ENCODE measurements at regions not wholly inside any gene's neighbourhood (a gene's known extent, or its start where the extent isn't known, plus 50 kb on each side); places are given as distances from the start of the nearest gene placed in this dataset.

DNA sequence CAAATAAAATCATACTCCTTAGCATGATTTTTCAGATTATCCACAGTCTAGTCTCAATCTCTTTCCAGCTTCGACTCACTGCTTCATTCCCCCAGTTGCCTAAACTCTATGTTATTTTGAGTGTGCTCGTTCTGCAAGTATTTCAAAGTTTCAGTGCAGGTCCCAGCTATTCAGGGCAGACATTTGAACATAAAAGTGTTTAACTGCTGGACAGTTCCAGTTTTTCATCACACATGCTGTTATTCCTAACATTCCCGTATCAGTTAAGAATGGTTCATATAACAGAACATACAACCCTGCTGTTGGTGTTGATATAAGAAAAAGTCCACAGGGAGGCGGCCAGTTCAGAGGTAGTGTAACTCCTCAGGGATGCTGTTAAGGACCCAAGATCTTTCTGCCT is 113.3 kb downstream of the SLIT2 start:
- DNase-seq: no peak
- no peak overlapping the region for H3K4me3 Mint-ChIP-seq
- no peak overlapping the region for H3K27ac Mint-ChIP-seq
- ChIA-PET CTCF (no interaction called here), POLR2A (no interaction called here)
- H3K4me1 Mint-ChIP-seq: no peaks in the 10 kb centered on the region
- H3K9me3 Mint-ChIP-seq: no peaks in the 10 kb centered on the region
- no peaks in the 10 kb centered on the region for H3K27me3 Mint-ChIP-seq
- H3K36me3 Mint-ChIP-seq (ENCODE audit: low read depth): no peaks in the 10 kb centered on the region

DNA sequence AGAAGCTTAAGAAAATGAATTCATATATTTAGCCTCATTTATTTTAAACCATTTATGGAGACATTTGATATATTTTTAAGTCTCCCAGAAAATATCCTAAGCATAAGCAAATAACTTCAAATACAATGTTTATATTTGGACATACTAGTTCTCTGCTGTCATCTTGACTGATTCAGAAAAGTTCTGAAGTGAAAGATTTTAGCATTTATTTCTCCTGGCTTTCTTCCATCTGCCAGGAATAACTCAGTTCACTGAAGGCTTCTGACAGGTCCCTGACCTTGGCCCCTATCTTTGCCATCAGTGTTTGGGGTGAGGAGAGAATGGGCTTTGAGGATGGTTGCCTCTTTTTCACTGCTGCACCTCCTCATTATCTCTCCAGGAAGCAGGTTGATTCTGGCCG is 115.7 kb downstream of the SLIT2 start:
- H3K27me3 Mint-ChIP-seq: no peaks in the 10 kb centered on the region
- H3K4me3 Mint-ChIP-seq: no peak overlapping the region
- no peaks in the 10 kb centered on the region for H3K9me3 Mint-ChIP-seq
- DNase-seq: no peak
- POLR2A ChIA-PET: no interaction called here
- CTCF ChIA-PET: no interaction called here
- H3K4me1 Mint-ChIP-seq: no peaks in the 10 kb centered on the region
- no peaks in the 10 kb centered on the region for H3K36me3 Mint-ChIP-seq (ENCODE audit: low read depth)
- H3K27ac Mint-ChIP-seq: no peak overlapping the region

DNA sequence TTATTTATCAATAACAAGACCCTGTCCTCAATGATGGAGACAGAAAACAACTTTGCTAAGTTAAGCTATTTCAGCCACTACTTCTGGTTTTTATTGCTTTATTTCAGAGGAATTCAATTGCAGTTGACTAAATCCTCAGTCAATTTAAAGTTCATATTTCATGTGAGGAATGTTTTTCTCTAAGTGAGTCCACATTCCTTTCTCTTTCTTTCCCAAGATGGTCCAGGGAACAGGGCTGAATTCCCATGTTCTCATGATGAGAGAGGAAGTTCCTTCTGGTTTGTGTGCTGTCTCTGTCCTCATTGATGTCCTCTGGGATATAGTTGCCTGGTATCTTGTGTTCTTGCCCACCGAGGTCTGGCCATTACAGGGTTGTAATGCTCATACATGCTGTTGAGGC is 117.2 kb downstream of the SLIT2 start:
- ChIA-PET POLR2A (no interaction called here), CTCF (no interaction called here)
- Mint-ChIP-seq H3K27ac (no peak overlapping the region), H3K36me3 (ENCODE audit: low read depth) (no peaks in the 10 kb centered on the region), H3K9me3 (no peaks in the 10 kb centered on the region), H3K4me3 (no peak overlapping the region), H3K27me3 (no peaks in the 10 kb centered on the region), H3K4me1 (no peaks in the 10 kb centered on the region)
- DNase-seq: no peak

DNA sequence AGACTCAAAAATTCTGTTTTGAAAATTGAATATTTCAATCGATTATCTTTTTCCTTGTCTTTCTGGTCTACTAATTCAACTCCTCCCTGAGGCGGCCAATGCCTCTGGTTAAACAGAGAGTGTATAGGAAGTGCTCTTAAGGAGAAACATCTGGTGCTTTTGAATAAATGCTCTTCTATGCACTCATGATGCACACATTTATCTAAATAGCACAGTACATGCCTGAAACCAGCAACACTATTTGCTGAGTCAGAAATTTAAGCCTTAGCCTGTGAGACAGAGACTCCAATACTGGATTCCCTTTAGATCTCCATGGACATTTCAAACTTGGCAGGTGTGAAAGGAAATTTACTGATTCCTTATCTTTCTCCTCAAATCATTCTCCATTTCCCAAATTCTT is 118.6 kb downstream of the SLIT2 start:
- no peaks in the 10 kb centered on the region for H3K4me1 Mint-ChIP-seq
- H3K4me3 Mint-ChIP-seq: no peak overlapping the region
- H3K36me3 Mint-ChIP-seq (ENCODE audit: low read depth): no peaks in the 10 kb centered on the region
- no peak overlapping the region for H3K27ac Mint-ChIP-seq
- no peaks in the 10 kb centered on the region for H3K9me3 Mint-ChIP-seq
- DNase-seq: no peak
- CTCF ChIA-PET: no interaction called here
- POLR2A ChIA-PET: no interaction called here
- no peaks in the 10 kb centered on the region for H3K27me3 Mint-ChIP-seq

DNA sequence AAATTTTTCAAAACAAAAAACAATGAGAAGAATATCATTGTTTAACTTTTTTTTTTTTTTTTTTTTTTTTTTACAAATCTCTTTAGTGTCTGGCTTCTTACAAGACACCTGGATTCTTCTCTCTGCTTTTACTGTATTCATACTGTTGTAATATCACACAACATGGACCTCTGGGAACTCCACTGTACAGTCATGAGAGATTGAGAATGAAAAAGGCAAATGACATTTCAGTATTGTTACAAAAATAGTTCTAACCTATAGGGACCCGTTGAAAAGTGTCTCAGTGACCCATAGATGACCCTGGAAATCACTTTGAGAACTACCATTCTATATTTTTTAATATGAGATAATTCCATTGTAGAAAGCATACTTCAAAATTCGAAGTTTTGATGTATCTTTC is 124.4 kb downstream of the SLIT2 start:
- H3K4me1 Mint-ChIP-seq: no peaks in the 10 kb centered on the region
- H3K27ac Mint-ChIP-seq: no peak overlapping the region
- POLR2A ChIA-PET: no interaction called here
- no peaks in the 10 kb centered on the region for H3K36me3 Mint-ChIP-seq (ENCODE audit: low read depth)
- no peaks in the 10 kb centered on the region for H3K27me3 Mint-ChIP-seq
- CTCF ChIA-PET: no interaction called here
- DNase-seq: no peak
- no peak overlapping the region for H3K4me3 Mint-ChIP-seq
- H3K9me3 Mint-ChIP-seq: no peaks in the 10 kb centered on the region

DNA sequence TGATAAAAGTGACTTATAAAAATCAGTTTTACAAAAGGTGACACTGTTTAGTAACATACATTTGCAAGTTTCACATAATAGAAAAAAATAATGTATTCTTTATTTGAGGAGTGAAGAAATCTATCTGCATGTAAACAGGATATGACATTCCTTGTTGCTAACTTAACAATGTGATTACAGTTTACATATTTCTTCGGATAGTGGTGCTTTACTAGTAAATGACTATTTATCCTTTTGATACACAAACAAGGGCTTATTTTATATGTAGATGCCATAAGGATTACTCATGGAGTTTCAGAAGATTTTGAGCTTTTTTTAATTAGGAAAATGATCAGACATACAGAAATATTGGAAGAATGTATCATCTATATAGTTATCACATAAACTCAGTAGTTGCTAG is 126.5 kb downstream of the SLIT2 start:
- H3K4me3 Mint-ChIP-seq: no peak overlapping the region
- ChIA-PET CTCF (no interaction called here), POLR2A (no interaction called here)
- no peaks in the 10 kb centered on the region for H3K9me3 Mint-ChIP-seq
- no peaks in the 10 kb centered on the region for H3K27me3 Mint-ChIP-seq
- H3K27ac Mint-ChIP-seq: no peak overlapping the region
- DNase-seq: no peak
- H3K36me3 Mint-ChIP-seq (ENCODE audit: low read depth): no peaks in the 10 kb centered on the region
- no peaks in the 10 kb centered on the region for H3K4me1 Mint-ChIP-seq

DNA sequence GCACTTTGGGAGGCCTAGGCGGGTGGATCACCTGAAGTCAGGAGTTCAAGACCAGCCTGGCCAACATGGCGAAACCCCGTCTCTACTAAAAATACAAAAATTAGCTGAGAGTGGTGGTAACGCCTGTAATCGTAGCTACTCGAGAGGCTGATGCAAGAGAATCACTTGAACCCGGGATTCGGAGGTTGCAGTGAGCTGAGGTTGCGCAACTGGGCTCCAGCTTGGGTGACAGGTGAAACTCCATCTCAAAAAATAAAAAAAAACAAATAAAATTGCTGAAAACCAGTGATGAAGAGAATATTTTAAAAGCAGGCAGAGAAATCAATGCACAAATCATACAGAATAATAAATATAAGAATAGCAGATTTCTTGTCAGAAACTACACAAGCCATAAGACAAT is 129.3 kb downstream of the SLIT2 start:
- Mint-ChIP-seq H3K27ac (no peak overlapping the region), H3K36me3 (ENCODE audit: low read depth) (no peaks in the 10 kb centered on the region), H3K27me3 (no peaks in the 10 kb centered on the region), H3K4me1 (no peaks in the 10 kb centered on the region), H3K4me3 (no peak overlapping the region), H3K9me3 (no peaks in the 10 kb centered on the region)
- DNase-seq: no peak
- CTCF ChIA-PET: no interaction called here
- POLR2A ChIA-PET: no interaction called here

DNA sequence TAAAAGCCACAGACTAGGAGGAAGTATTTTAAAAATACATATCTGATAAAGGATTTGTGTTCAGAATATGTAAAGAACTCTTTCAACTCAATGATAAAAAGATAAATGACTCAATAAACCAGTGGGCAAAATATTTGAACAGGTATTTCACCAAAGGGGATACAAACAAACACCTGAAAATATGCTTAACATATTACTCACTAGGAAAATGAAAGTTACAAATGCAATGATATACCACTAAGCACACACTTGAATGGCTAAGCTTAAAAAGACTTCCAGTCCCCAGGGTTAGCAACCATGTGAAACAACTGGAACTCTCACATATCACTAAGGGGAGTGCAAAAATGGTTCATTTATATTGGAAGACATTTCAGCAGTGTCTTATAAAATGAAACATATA is 131.6 kb downstream of the SLIT2 start:
- Mint-ChIP-seq H3K9me3 (no peaks in the 10 kb centered on the region), H3K4me1 (no peaks in the 10 kb centered on the region), H3K4me3 (no peak overlapping the region), H3K27me3 (no peaks in the 10 kb centered on the region), H3K27ac (no peak overlapping the region), H3K36me3 (ENCODE audit: low read depth) (no peaks in the 10 kb centered on the region)
- no peak for DNase-seq
- ChIA-PET CTCF (interaction anchor here (0.6 kb wide), 1 partner anchor 281 kb away, joined by 3 read pairs; no protein-coding TSS in a partner anchor), POLR2A (no interaction called here)

DNA sequence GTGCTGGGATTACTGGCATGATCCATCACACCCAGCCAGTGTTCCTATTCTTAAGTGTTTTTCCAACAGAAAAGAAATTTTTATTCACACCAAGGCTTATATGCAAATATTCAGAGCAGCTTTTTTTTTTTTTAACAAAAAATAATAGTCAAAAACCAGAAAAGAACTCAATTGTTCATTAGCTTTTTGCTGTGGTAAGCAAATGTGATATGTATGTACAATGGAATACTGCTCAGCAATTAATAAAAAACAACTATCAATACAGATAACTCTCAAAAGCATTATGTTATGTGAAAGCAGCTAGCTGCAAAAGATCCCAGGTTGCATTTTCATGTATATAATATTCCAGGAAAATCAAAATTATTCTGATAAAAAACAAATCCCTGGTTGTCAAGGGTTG is 132.3 kb downstream of the SLIT2 start:
- H3K27me3 Mint-ChIP-seq: no peaks in the 10 kb centered on the region
- H3K4me3 Mint-ChIP-seq: no peak overlapping the region
- POLR2A ChIA-PET: no interaction called here
- H3K9me3 Mint-ChIP-seq: no peaks in the 10 kb centered on the region
- no peaks in the 10 kb centered on the region for H3K4me1 Mint-ChIP-seq
- no peak overlapping the region for H3K27ac Mint-ChIP-seq
- DNase-seq: no peak
- CTCF ChIA-PET: no interaction called here
- no peaks in the 10 kb centered on the region for H3K36me3 Mint-ChIP-seq (ENCODE audit: low read depth)

DNA sequence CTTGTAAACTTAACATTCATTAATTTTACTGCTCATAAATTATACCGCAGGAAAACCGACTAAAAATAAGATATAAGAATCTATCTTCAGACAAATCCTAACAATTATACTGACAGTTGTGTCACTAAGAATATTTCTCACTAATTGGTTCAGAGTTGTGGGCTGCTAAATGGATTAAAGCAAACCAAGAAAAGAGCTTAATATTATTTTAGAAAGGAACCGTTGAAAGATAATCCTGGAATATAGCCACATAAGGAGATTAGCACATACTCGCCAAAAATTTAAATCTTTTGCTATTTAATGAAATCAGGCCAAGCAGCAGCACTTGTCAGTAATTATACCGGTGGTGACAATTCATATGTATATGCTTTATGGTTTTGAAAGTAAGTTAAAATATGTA is 132.8 kb downstream of the SLIT2 start:
- H3K27me3 Mint-ChIP-seq: no peaks in the 10 kb centered on the region
- no peaks in the 10 kb centered on the region for H3K9me3 Mint-ChIP-seq
- H3K4me3 Mint-ChIP-seq: no peak overlapping the region
- no peaks in the 10 kb centered on the region for H3K4me1 Mint-ChIP-seq
- ChIA-PET CTCF (no interaction called here), POLR2A (no interaction called here)
- H3K36me3 Mint-ChIP-seq (ENCODE audit: low read depth): no peaks in the 10 kb centered on the region
- H3K27ac Mint-ChIP-seq: no peak overlapping the region
- DNase-seq: no peak

DNA sequence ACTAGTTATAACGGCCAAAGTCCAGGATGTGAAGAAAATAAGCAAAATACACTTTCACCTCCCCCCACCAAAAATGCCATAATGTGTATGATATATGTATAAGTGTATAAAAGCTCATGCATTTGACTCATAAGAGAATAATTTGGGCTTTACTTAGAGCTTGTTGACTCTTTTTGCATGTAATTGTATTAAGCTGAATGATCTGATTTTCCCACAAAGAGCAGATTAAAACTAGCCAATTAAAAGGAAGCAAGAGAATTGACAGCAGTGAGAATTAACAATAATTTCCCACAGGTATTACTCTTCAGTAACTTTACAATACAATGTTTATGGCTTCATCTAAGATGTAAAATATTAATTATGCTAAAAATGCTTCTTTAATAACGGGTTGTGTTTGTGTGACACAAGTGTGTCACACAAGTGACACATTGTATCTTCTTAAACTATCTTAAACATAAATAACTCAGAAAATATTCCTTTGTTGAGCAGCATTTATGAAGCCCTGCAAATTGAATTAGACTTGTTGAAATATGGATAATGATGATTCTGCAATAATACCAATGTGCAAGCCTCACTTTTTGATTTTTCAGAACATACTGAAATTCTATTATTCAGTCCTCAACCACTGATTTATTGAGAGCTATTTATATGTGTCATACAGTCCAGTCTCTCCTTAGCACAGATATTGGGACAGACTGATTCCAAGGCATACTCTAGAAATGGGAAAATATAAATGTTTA is 134.5 kb downstream of the SLIT2 start:
- H3K27ac Mint-ChIP-seq: no peak overlapping the region
- H3K36me3 Mint-ChIP-seq (ENCODE audit: low read depth): no peaks in the 10 kb centered on the region
- no peak for DNase-seq
- ChIA-PET POLR2A (no interaction called here), CTCF (no interaction called here)
- H3K4me3 Mint-ChIP-seq: no peak overlapping the region
- H3K27me3 Mint-ChIP-seq: no peaks in the 10 kb centered on the region
- no peaks in the 10 kb centered on the region for H3K4me1 Mint-ChIP-seq
- no peaks in the 10 kb centered on the region for H3K9me3 Mint-ChIP-seq

DNA sequence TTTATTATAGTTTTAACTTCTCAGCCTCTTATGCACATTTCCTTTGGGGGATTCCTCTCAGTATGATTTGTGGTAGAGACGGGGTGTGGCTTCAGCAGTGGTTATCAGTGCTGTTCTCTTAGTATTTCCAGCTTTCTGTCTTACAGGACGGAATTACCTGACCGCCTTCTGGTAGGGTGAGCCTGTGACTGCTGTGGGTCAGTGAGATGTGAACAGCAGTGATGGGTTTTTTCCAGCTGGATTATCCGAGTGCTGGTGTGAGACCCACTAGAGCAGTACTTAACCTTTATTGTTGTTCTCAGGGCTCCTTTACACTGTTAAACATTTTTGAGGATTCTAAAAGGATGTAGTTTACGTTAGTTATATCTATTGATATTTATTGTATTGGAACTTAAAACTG is 135.2 kb downstream of the SLIT2 start:
- DNase-seq: no peak
- Mint-ChIP-seq H3K27me3 (no peaks in the 10 kb centered on the region), H3K27ac (no peak overlapping the region), H3K4me1 (no peaks in the 10 kb centered on the region), H3K9me3 (no peaks in the 10 kb centered on the region), H3K36me3 (ENCODE audit: low read depth) (no peaks in the 10 kb centered on the region), H3K4me3 (no peak overlapping the region)
- ChIA-PET POLR2A (no interaction called here), CTCF (no interaction called here)

DNA sequence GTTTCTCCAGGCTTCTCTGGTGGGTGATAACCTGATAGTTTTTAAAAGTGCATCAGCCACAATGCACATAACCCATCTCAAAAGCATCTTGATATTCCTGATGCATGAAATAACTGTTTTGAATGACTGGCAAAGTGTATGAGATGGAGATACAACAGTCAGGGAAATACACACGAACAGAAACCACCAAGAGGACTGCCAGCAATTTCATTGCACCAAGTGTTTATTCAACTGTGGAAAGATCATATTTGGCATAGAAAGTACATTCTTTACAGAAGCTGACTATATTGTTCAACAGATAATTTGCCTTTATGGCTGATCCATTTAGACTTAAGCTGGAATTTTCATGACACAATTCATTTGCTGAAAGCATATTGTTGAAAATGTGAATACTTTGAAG is 139.5 kb downstream of the SLIT2 start:
- POLR2A ChIA-PET: no interaction called here
- Mint-ChIP-seq H3K4me3 (no peak overlapping the region), H3K36me3 (ENCODE audit: low read depth) (no peaks in the 10 kb centered on the region)

DNA sequence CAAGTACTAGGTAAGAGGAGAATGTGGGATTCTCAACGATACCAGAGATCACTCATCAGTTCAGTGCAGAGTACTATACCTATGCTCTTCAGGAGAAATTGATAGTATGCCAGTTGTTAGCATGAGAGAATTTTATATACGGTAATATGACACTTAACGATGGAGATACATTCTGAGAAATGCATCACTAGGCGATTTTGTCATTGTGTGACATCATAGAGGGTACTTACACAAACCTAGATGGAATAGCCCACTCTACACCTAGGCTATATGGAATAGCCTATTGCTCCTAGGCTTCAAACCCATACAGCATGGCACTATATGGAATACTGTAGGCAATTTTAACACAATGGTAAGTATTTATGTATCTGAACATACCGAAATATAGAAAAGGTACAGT is 140.2 kb downstream of the SLIT2 start:
- ChIA-PET POLR2A (no interaction called here), CTCF (no interaction called here)
- no peak overlapping the region for H3K27ac Mint-ChIP-seq
- no peaks in the 10 kb centered on the region for H3K36me3 Mint-ChIP-seq (ENCODE audit: low read depth)
- H3K4me1 Mint-ChIP-seq: no peaks in the 10 kb centered on the region
- DNase-seq: no peak
- no peaks in the 10 kb centered on the region for H3K9me3 Mint-ChIP-seq
- H3K4me3 Mint-ChIP-seq: no peak overlapping the region
- H3K27me3 Mint-ChIP-seq: no peaks in the 10 kb centered on the region

More for the DNA sequence above, 139.5 kb downstream of the SLIT2 start:
- Mint-ChIP-seq H3K4me1 (no peaks in the 10 kb centered on the region), H3K9me3 (no peaks in the 10 kb centered on the region), H3K27ac (no peak overlapping the region), H3K27me3 (no peaks in the 10 kb centered on the region)
- no peak for DNase-seq
- CTCF ChIA-PET: no interaction called here

All from activated CD4-positive, alpha-beta T cell treated with anti-CD3 and anti-CD28 coated beads, Interleukin-2, amount 10 ng/mL, durations not matched to agents 7 days and 5 days (primary cell).